ENCODE measurements at regions not wholly inside any gene's neighbourhood (a gene's known extent, or its start where the extent isn't known, plus 50 kb on each side); places are given as distances from the start of the nearest gene placed in this dataset.

- TF ChIP-seq CTCF (IDR thresholded peaks at IDR 0.05; ENCODE audit: borderline replicate concordance, extremely low read depth, low read length, poor library complexity, severe bottlenecking) (no peak), EZH2 (IDR thresholded peaks at IDR 0.05; ENCODE audit: borderline replicate concordance, low read depth, low read length, severe bottlenecking) (no peak)
Observed at GRCh38 chr21:23809573-23809972, 1797.7 kb downstream of the MRPL39 start.

All from DND-41 (cell line).